ENCODE measurements at regions not wholly inside any gene's neighbourhood (a gene's known extent, or its start where the extent isn't known, plus 50 kb on each side); places are given as distances from the start of the nearest gene placed in this dataset.
A peak's percentile ranks its signal among the peaks of the same experiment; 100 is the strongest.

DNA sequence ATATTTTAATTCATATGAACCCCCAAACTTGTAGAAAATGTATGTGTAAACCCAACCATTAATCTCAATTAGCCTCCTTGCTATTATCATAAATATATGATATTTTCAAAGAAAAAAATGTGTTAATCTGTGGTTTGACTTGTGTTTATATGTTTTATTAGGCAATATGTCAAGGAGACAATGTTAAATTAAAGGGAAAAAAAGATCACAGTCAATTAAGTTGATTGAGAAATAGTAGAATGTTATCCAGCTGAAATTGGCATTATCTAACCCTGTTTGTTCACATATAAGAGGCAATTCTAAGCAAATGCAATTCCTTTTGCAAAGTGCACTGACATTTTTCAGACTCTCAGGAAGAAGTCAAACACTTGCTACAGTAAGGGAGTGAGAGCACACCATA, 745.3 kb downstream of the C12orf50 start:
- Histone ChIP-seq H3K27me3 (no peaks in the 10 kb centered on the region), H3K9me3 (no peaks in the 10 kb centered on the region), H3K4me1 (no peaks in the 10 kb centered on the region), H3K36me3 (no peaks in the 10 kb centered on the region), H3K27ac (no peak overlapping the region), H3K4me3 (no peak overlapping the region)
- TF ChIP-seq CTCF (IDR thresholded peaks at IDR 0.05) = no peak
- DNase-seq (no peak), ATAC-seq (no peak)
- intact Hi-C loops (cut with DNase I) = no loop called here

DNA sequence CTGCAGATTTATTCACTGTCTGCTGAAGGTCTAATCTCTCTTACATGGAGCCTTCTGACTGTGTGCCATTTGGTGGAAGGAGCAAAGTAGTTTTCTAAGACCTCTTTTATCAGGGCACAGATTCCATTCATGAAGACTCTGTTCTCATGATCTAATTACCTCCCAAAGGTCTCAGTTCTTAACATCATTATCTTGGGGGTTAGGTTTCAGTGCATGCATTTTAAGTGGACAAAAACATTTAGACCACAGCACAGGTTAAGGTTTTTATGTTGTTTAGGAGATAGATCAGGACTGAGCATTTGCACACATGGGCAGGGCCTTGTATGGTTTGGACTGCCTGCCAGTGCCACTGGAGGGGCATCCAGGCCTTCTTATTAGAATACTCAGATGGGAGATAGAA, 746.1 kb downstream of the C12orf50 start:
- intact Hi-C loops (cut with DNase I) = no loop called here

GRCh38 chr12:87280893-87281292, 748.3 kb downstream of the C12orf50 start:
- H3K27me3 ChIP-seq = no peaks in the 10 kb centered on the region
- H3K4me1 ChIP-seq = no peaks in the 10 kb centered on the region
- H3K27ac ChIP-seq = no peak overlapping the region
- no peak overlapping the region for H3K4me3 ChIP-seq
- no peak for TF ChIP-seq CTCF (IDR thresholded peaks at IDR 0.05)
- H3K36me3 ChIP-seq = no peaks in the 10 kb centered on the region
- ATAC-seq (no peak), DNase-seq (no peak)
- intact Hi-C loops (cut with DNase I) = no loop called here
- no peaks in the 10 kb centered on the region for H3K9me3 ChIP-seq

More for the DNA sequence above, 746.1 kb downstream of the C12orf50 start:
- no peaks in the 10 kb centered on the region for H3K9me3 ChIP-seq
- H3K27ac ChIP-seq = no peak overlapping the region
- no peak for TF ChIP-seq CTCF (IDR thresholded peaks at IDR 0.05)
- H3K27me3 ChIP-seq = no peaks in the 10 kb centered on the region
- no peak overlapping the region for H3K4me3 ChIP-seq
- H3K36me3 ChIP-seq = no peaks in the 10 kb centered on the region
- H3K4me1 ChIP-seq = no peaks in the 10 kb centered on the region
- DNase-seq (no peak), ATAC-seq (no peak)

GRCh38 chr12:87280356-87280755, 748.8 kb downstream of the C12orf50 start:
- no peak overlapping the region for H3K4me3 ChIP-seq
- DNase-seq (no peak), ATAC-seq (no peak)
- H3K36me3 ChIP-seq = no peaks in the 10 kb centered on the region
- no peak overlapping the region for H3K27ac ChIP-seq
- no peaks in the 10 kb centered on the region for H3K9me3 ChIP-seq
- H3K4me1 ChIP-seq = no peaks in the 10 kb centered on the region
- H3K27me3 ChIP-seq = no peaks in the 10 kb centered on the region
- intact Hi-C loops (cut with DNase I) = no loop called here
- no peak for TF ChIP-seq CTCF (IDR thresholded peaks at IDR 0.05)

DNA sequence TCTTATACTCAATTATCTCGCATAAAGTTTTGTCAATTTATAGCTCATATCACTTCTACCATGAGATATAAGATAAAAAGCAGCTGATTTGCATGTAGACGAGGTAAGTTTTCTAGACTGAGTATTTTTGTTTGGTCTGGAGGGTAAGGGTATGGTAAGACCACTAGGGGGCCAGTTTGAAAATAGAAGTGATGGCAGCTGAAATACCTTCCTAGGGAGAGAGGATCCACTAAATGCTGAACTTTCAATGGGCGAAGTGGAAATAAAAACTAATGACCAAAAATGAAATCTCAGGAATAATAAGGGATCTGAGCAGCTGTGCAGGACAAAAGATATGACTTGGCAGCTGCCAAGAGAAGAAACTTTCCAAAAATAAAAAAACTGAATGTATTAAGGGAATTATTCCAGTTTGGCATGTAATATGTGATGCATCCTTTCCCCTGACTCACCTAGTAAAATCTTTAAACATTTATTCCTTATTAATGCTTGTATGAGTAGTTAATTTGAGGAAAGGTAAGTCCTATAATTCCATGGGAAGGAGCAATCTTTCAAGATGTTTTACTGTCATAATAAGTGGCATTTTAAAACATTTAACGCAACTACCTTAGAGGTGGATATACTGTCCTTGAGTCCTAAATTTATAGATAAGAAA, 754.5 kb downstream of the C12orf50 start:
- peak; percentile 31 for TF ChIP-seq CTCF (IDR thresholded peaks at IDR 0.05)
- Histone ChIP-seq H3K9me3 (no peaks in the 10 kb centered on the region), H3K4me3 (no peak overlapping the region), H3K27ac (no peak overlapping the region), H3K27me3 (no peaks in the 10 kb centered on the region), H3K36me3 (no peaks in the 10 kb centered on the region), H3K4me1 (no peaks in the 10 kb centered on the region)
- DNase-seq = no peak
- ATAC-seq = no peak
- intact Hi-C loops (cut with DNase I) = no loop called here

DNA sequence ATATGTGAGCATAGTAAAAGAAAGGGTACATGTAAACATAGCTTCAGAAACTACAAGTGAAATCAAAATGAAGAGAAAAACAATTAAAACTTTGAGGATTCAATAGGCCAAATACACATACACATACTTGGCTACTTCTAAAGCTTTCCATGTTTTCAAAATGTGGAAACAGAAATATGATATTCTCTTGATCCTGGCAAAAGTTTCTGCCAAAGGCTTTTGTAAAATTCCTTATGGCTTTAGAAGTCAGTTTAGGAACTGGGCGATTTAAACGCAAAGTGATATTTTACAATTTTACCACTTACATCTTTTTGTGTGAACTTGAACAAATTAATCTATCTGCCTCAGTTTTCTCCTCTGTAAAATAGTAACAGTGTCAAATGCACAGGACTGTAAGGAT, 756.4 kb downstream of the C12orf50 start:
- H3K27ac ChIP-seq = no peak overlapping the region
- DNase-seq (no peak), ATAC-seq (no peak)
- no peak for TF ChIP-seq CTCF (IDR thresholded peaks at IDR 0.05)
- no peaks in the 10 kb centered on the region for H3K9me3 ChIP-seq
- intact Hi-C loops (cut with DNase I) = no loop called here
- H3K4me3 ChIP-seq = no peak overlapping the region
- no peaks in the 10 kb centered on the region for H3K4me1 ChIP-seq
- no peaks in the 10 kb centered on the region for H3K36me3 ChIP-seq
- H3K27me3 ChIP-seq = no peaks in the 10 kb centered on the region

Data from upper lobe of right lung (tissue), 1 donor.